Mesothelial cell of epicardium (in vitro differentiated cells): ENCODE measurements at regions not wholly inside any gene's neighbourhood (a gene's known extent, or its start where the extent isn't known, plus 50 kb on each side); places are given as distances from the start of the nearest gene placed in this dataset.

Source experiments
- DNase-seq, 2 experiments: peaks; one replicate each; pipeline ENCODE4 v3.0.0; 2021; ENCODE audit warnings: low spot score in 2 of 2; ENCODE audit not compliant: unreplicated experiment in 2 of 2
- H3K27ac Mint-ChIP-seq: 2 replicates; pipeline ENCODE4 v1.8.0; 2021; ENCODE audit warnings: mixed read lengths
- H3K27me3 Mint-ChIP-seq: 2 replicates; pipeline ENCODE4 v1.8.0; 2021; ENCODE audit warnings: low read depth, mixed read lengths
- H3K36me3 Mint-ChIP-seq: 2 replicates; pipeline ENCODE4 v1.8.0; 2021; ENCODE audit warnings: mixed read lengths
- H3K4me1 Mint-ChIP-seq: 2 replicates; pipeline ENCODE4 v1.8.0; 2021; ENCODE audit warnings: mixed read lengths
- H3K4me3 Mint-ChIP-seq: 2 replicates; pipeline ENCODE4 v1.8.0; 2021; ENCODE audit warnings: mild to moderate bottlenecking, moderate library complexity, mixed read lengths
- H3K9me3 Mint-ChIP-seq: 2 replicates; pipeline ENCODE4 v1.8.0; 2021; ENCODE audit warnings: mixed read lengths
- CTCF ChIP-seq: fragments of 200-600 bp; sonication (generic); IDR thresholded peaks from one replicate; pipeline ENCODE4 v1.5.0; 2021; ENCODE audit warnings: antibody characterized with exemption; ENCODE audit not compliant: unreplicated experiment

GRCh38 chr4:137966504-137966903 lies 275.6 kb downstream of the SLC7A11 start:
- no peak overlapping the region for H3K27ac Mint-ChIP-seq

GRCh38 chr4:137961051-137961438 lies 281.1 kb downstream of the SLC7A11 start:
- no peaks in the 10 kb centered on the region for H3K27me3 Mint-ChIP-seq
- H3K4me1 Mint-ChIP-seq, result peaks cover 12% of the 10 kb centered on the region
- TF ChIP-seq CTCF, result no peak
- H3K27ac Mint-ChIP-seq, result no peak overlapping the region
- H3K4me3 Mint-ChIP-seq, result no peak overlapping the region
- peaks cover 3% of the 10 kb centered on the region for H3K9me3 Mint-ChIP-seq
- DNase-seq, result no peak
- no peaks in the 10 kb centered on the region for H3K36me3 Mint-ChIP-seq

More at GRCh38 chr4:137966504-137966903, 275.6 kb downstream of the SLC7A11 start:
- TF ChIP-seq CTCF, result no peak
- H3K4me3 Mint-ChIP-seq, result no peak overlapping the region
- H3K36me3 Mint-ChIP-seq, result peaks cover 2% of the 10 kb centered on the region
- H3K9me3 Mint-ChIP-seq, result peaks cover 16% of the 10 kb centered on the region
- no peak for DNase-seq
- H3K4me1 Mint-ChIP-seq, result no peaks in the 10 kb centered on the region
- no peaks in the 10 kb centered on the region for H3K27me3 Mint-ChIP-seq

GRCh38 chr4:137960371-137961050 lies 281.6 kb downstream of the SLC7A11 start:
- Mint-ChIP-seq H3K36me3 (no peaks in the 10 kb centered on the region), H3K4me1 (peaks cover 12% of the 10 kb centered on the region), H3K4me3 (no peak overlapping the region), H3K27me3 (no peaks in the 10 kb centered on the region), H3K9me3 (no peaks in the 10 kb centered on the region), H3K27ac (no peak overlapping the region)
- no peak for DNase-seq
- TF ChIP-seq CTCF, result no peak

- H3K27ac Mint-ChIP-seq, result no peak overlapping the region
- no peaks in the 10 kb centered on the region for H3K36me3 Mint-ChIP-seq
- DNase-seq, result no peak
- peaks cover 15% of the 10 kb centered on the region for H3K4me1 Mint-ChIP-seq
- no peak overlapping the region for H3K4me3 Mint-ChIP-seq
- peaks cover 5% of the 10 kb centered on the region for H3K9me3 Mint-ChIP-seq
- TF ChIP-seq CTCF, result no peak
- H3K27me3 Mint-ChIP-seq, result no peaks in the 10 kb centered on the region
Measured at GRCh38 chr4:137957806-137958205, 284.3 kb downstream of the SLC7A11 start.

GRCh38 chr4:137956256-137956655 lies 285.9 kb downstream of the SLC7A11 start:
- Mint-ChIP-seq H3K4me1 (peaks cover 14% of the 10 kb centered on the region), H3K9me3 (peaks cover 5% of the 10 kb centered on the region), H3K27ac (no peak overlapping the region), H3K27me3 (no peaks in the 10 kb centered on the region), H3K36me3 (no peaks in the 10 kb centered on the region), H3K4me3 (no peak overlapping the region)
- no peak for TF ChIP-seq CTCF
- DNase-seq, result no peak

- Mint-ChIP-seq H3K27me3 (no peaks in the 10 kb centered on the region), H3K4me1 (peaks cover 8% of the 10 kb centered on the region), H3K36me3 (no peaks in the 10 kb centered on the region), H3K4me3 (no peak overlapping the region), H3K27ac (no peak overlapping the region), H3K9me3 (peaks cover 5% of the 10 kb centered on the region)
- DNase-seq, result no peak
- TF ChIP-seq CTCF, result no peak
Measured at GRCh38 chr4:137955595-137955994, 286.6 kb downstream of the SLC7A11 start.
